BJ (cell line): ENCODE measurements at regions not wholly inside any gene's neighbourhood (a gene's known extent, or its start where the extent isn't known, plus 50 kb on each side); places are given as distances from the start of the nearest gene placed in this dataset.
"Not testable (repeated sequence)": the region's sequence is repeated elsewhere in the genome, so short reads cannot be mapped to it uniquely, and the experiment has no call there.

ENCODE experiments used
- CTCF ChIA-PET: fragments of 350-600 bp; formaldehyde crosslinking; extraction: SDS; loops from one replicate; lab custom pipeline; 2021; ENCODE audit warnings: antibody characterized with exemption, inconsistent platforms; lab: Yijun Ruan, JAX
- POLR2A ChIA-PET: fragments of 300-600 bp; sonication (Branson Sonifier 250); formaldehyde crosslinking; extraction: SDS; loops from one replicate; lab custom pipeline; 2021; ENCODE audit warnings: antibody characterized with exemption; lab: Charles Lee
- DNase-seq: peaks from one replicate; pipeline ENCODE4 v3.0.0-alpha.2; 2011; ENCODE audit warnings: low read depth
- H3K27me3 ChIP-seq: 2 replicates; pipeline ENCODE4 v1.6.0; 2011; ENCODE audit warnings: low read length; ENCODE audit not compliant: control insufficient read depth, insufficient read depth
- H3K36me3 ChIP-seq: 2 replicates; pipeline ENCODE4 v1.5.1; 2011; ENCODE audit warnings: low read length; ENCODE audit not compliant: control insufficient read depth, insufficient read depth
- H3K4me3 ChIP-seq: 2 replicates; pipeline ENCODE4 v1.5.1; 2011; ENCODE audit warnings: low read depth, mild to moderate bottlenecking, control low read depth, low read length
- TF ChIP-seq, protein P1 (sequence below): IDR thresholded peaks from 2 replicates; pipeline ENCODE4 v1.5.1; 2011; ENCODE audit warnings: low read depth, mild to moderate bottlenecking, control low read depth, inconsistent platforms, low read length, moderate library complexity; ENCODE audit not compliant: insufficient read depth

DNA sequence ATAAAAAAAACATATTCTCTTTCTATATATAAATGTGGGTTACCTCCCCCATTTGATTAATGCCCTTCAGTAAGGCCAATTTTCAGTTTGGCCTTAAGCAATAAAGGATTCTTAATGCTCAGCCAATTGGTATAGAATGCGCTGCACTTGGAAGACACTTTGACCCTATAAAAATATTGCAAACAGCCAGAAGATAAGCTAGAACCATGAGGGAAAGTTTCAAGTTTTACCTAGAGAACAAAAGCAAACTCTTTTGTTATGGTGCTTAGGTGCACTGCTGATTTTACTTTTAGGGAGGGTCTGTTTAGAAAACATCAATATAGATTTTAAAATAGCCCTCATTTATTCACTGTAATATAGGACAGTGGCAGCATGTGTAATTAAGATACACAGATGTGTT is 251.6 kb upstream of the SLC16A7 start:
- Histone ChIP-seq H3K4me3 (no peak overlapping the region), H3K27me3 (no peaks in the 10 kb centered on the region), H3K36me3 (no peaks in the 10 kb centered on the region)
- TF ChIP-seq, protein P1, sequence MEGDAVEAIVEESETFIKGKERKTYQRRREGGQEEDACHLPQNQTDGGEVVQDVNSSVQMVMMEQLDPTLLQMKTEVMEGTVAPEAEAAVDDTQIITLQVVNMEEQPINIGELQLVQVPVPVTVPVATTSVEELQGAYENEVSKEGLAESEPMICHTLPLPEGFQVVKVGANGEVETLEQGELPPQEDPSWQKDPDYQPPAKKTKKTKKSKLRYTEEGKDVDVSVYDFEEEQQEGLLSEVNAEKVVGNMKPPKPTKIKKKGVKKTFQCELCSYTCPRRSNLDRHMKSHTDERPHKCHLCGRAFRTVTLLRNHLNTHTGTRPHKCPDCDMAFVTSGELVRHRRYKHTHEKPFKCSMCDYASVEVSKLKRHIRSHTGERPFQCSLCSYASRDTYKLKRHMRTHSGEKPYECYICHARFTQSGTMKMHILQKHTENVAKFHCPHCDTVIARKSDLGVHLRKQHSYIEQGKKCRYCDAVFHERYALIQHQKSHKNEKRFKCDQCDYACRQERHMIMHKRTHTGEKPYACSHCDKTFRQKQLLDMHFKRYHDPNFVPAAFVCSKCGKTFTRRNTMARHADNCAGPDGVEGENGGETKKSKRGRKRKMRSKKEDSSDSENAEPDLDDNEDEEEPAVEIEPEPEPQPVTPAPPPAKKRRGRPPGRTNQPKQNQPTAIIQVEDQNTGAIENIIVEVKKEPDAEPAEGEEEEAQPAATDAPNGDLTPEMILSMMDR: no peak
- no peak for DNase-seq
- ChIA-PET CTCF (interaction anchor here (1.0 to 1.1 kb wide), 2 partner anchors 8 to 20 kb away, joined by 3 read pairs; no protein-coding TSS in a partner anchor), POLR2A (no interaction called here)

DNA sequence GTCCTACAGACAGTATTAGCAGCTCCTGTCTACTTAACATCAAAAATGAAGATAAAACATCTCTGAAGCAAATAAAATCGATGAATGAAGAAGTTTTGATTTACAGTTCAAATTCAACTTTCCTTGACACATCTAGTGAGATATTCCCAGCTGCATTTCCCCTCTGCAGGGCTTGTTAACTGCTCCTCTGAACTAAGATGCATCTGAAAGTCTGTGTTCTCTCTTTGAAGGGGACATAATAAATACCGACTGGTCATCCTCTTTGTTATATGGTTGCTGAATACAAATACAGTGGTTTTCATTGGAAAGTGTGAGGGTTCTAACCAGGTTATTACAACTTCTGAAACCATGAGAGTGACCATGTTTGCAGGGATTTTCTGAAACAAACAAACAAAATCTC is 266.4 kb upstream of the SLC16A7 start:
- Histone ChIP-seq H3K27me3 (no peaks in the 10 kb centered on the region), H3K36me3 (no peaks in the 10 kb centered on the region), H3K4me3 (no peak overlapping the region)
- TF ChIP-seq, protein P1: no peak
- ChIA-PET POLR2A (no interaction called here), CTCF (no interaction called here)
- no peak for DNase-seq

DNA sequence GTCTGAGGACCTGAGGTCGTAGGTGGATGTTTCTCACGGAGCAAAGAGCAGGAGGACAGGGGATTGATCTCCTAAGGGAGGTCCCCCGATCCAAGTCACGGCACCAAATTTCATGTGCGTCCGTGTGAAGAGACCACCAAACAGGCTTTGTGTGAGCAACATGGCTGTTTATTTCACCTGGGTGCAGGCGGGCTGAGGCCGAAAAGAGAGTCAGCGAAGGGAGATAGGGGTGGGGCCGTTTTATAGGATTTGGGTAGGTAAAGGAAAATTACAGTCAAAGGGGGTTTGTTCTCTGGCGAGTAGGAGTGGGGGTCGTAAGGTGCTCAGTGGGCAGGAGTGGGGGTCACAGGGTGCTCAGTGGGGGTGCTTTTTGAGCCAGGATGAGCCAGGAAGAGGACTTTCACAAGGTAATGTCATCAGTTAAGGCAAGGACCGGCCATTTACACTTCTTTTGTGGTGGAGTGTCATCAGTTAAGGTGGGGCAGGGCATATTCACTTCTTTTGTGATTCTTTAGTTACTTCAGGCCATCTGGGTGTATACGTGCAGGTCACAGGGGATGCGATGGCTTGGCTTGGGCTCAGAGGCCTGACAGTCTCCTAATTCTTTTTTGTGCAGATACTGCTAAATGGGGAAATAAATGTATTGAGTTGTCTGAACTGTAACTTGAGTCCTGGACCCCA is 267.3 kb upstream of the SLC16A7 start:
- POLR2A ChIA-PET, DNase-seq, H3K4me3 ChIP-seq, CTCF ChIA-PET, H3K27me3 ChIP-seq, H3K36me3 ChIP-seq: not testable (repeated sequence)

- CTCF ChIA-PET, DNase-seq, H3K36me3 ChIP-seq, POLR2A ChIA-PET, H3K27me3 ChIP-seq, H3K4me3 ChIP-seq: not testable (repeated sequence)
These were observed 269.4 kb upstream of the SLC16A7 start for GRCh38 chr12:59326457-59326856.

DNA sequence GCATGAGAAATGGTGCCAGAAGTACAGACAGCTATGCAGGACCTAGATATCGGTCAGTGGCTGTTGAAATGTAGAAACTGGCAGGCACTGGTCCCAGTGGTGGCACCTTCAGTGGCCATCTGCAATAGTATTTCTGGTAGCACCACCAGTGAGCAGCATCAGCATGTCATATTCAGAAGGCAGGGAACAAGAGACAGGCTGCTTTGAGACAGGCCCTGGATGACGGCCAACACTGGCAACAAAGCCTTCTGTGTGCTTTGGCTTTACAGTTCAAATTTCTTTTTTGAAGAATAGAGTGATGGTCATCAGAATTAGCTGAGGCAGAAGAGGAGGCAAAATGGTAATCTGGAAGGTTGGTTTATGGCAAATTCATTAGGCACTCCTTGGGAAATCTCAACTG is 273.4 kb upstream of the SLC16A7 start:
- no peaks in the 10 kb centered on the region for H3K27me3 ChIP-seq
- no peak overlapping the region for H3K4me3 ChIP-seq
- H3K36me3 ChIP-seq: no peaks in the 10 kb centered on the region
- ChIA-PET CTCF (no interaction called here), POLR2A (no interaction called here)
- no peak for DNase-seq
- TF ChIP-seq, protein P1: no peak

GRCh38 chr12:59321278-59321677 is 274.6 kb upstream of the SLC16A7 start:
- POLR2A ChIA-PET: no interaction called here
- no peaks in the 10 kb centered on the region for H3K36me3 ChIP-seq
- TF ChIP-seq, protein P1: no peak
- CTCF ChIA-PET: no interaction called here
- no peak for DNase-seq
- no peak overlapping the region for H3K4me3 ChIP-seq
- H3K27me3 ChIP-seq: no peaks in the 10 kb centered on the region
